ENCODE measurements at regions not wholly inside any gene's neighbourhood (a gene's known extent, or its start where the extent isn't known, plus 50 kb on each side); places are given as distances from the start of the nearest gene placed in this dataset.

DNA sequence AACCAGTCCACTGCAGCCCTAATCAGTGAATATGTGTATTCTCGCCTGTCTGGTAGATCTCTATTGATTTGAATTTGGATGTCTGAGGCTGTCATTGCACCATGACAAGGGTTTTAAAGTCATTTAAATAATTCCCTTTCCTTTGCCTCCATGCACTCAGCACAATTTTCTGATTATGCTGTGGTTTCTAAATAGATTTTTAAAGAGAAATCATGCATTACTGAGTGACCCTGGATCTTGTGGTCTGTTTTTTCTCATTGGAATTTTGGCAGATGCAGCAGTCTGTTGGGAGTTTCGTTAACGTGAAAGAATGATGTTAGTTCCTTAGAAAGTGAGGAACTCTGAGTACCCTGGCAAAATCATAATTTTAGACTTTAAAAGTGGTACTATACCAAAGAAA is 396.0 kb downstream of the LRRC70 start:
- TF ChIP-seq, protein P1, sequence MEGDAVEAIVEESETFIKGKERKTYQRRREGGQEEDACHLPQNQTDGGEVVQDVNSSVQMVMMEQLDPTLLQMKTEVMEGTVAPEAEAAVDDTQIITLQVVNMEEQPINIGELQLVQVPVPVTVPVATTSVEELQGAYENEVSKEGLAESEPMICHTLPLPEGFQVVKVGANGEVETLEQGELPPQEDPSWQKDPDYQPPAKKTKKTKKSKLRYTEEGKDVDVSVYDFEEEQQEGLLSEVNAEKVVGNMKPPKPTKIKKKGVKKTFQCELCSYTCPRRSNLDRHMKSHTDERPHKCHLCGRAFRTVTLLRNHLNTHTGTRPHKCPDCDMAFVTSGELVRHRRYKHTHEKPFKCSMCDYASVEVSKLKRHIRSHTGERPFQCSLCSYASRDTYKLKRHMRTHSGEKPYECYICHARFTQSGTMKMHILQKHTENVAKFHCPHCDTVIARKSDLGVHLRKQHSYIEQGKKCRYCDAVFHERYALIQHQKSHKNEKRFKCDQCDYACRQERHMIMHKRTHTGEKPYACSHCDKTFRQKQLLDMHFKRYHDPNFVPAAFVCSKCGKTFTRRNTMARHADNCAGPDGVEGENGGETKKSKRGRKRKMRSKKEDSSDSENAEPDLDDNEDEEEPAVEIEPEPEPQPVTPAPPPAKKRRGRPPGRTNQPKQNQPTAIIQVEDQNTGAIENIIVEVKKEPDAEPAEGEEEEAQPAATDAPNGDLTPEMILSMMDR (IDR thresholded peaks at IDR 0.05; ENCODE audit: low read depth, low read length): no peak
- H3K4me3 ChIP-seq (ENCODE audit: low read depth, low read length): no peak overlapping the region

DNA sequence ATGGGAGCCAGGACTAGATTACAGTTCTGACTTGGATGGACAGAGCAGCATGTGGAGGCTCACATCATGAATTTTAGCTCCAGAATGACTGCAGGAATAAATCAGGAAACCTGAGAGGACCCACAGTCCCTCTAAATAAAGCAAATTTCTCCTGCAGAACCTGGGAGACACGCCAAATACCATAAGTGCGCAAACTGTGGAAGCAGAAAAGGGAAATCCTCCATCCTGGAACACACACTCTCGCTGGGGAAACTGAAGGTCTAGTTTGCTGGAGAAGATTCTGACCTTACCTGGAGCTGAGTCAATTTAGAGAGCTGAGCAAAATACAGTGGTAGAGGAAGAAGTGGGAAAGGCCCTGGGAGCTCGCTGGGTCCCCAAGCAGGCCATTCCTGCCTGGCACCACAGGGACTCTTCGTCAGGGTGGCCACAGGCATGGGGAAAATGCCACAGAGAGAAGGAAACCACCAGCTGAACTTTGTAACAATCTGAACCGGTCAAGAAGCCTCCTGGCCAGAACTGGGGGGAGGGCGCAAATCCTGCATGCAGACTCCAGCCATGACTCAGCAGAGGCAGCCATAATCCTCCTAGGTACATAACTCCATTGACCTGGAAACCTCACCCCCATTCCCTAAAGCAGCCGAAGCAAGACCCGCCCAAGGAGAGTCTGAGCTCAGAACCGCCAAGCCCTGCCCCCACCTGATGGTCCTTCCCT is 390.9 kb downstream of the LRRC70 start:
- H3K4me3 ChIP-seq (ENCODE audit: low read depth, low read length): no peak overlapping the region
- TF ChIP-seq, protein P1 (IDR thresholded peaks at IDR 0.05; ENCODE audit: low read depth, low read length): no peak

DNA sequence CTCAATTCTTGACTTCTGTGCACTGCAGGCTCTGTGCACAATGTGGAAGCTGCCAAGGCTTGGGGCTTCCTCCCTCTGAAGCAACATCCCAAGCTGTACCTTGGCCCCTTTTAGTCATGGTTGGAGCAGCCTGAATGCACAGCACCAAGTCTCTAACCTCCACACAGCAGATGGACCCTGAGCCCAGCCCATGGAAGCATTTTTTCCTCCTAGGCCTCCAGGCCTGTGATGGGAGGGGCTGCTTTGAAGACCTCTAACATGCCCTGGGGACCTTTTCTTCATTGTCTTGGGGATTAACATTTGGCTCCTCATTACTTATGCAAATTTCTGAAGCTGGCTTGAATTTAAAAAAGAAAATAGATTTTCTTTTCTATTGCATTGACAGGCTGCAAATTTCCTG is 385.8 kb downstream of the LRRC70 start:
- TF ChIP-seq, protein P1 (IDR thresholded peaks at IDR 0.05; ENCODE audit: low read depth, low read length): no peak
- H3K4me3 ChIP-seq (ENCODE audit: low read depth, low read length): no peak overlapping the region

DNA sequence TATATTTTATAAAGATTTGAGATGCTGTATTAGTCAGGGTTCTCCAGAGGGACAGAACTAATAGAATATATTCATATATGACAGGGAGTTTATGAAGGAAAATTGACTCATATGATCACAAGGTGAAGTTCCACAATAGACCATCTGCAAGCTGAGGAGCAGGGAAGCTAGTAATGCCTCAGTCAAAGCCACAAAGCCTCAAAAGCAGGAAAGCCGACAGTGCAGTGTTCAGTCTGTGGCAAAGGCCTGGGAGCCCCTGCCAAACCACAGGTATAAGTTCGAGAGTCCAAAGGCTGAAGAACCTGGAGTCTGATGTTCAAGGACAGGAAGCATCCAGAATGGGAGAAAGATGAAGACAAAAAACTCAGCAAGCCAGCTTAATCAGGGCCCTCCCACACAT is 382.2 kb downstream of the LRRC70 start:
- TF ChIP-seq, protein P1 (IDR thresholded peaks at IDR 0.05; ENCODE audit: low read depth, low read length): no peak
- H3K4me3 ChIP-seq (ENCODE audit: low read depth, low read length): no peak overlapping the region

DNA sequence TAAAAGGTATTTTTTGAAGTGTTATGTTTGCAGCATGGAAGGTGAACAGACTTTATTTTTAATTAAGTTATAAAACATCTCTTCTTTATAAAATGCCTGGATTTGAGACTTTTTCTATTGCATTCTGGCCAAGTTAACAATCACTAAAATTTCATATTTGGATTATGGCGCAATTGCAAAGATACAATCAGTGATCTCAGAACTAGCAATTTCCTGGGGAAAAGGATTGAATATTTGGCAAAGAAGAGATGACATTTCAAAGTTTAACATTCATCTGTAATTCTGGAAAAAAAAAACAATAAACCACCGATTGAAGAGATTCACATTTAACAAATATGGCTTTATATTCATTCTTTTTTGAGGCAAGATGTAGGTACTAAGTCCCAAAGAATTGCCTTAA is 378.0 kb downstream of the LRRC70 start:
- TF ChIP-seq, protein P1 (IDR thresholded peaks at IDR 0.05; ENCODE audit: low read depth, low read length): no peak

DNA sequence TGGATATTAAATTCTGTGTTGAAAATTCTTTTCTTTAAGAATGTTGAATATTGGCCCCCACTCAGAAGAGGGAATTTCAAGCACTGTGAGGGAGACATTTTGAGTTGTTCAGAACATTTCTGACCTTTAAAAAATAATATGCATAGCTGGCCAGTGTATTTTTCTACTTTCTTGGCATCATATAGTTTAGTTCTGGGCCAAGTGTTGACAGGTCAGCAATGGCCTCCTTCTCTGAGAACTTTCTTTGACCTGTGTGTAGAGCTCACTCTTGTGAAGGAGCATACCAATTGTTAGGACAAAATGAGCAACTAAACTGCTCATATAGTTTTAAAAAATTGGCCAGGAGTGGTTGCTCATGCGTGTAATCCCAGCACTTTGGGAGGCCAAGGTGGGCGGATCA is 376.0 kb downstream of the LRRC70 start:
- TF ChIP-seq, protein P1 (IDR thresholded peaks at IDR 0.05; ENCODE audit: low read depth, low read length): no peak
- H3K4me3 ChIP-seq (ENCODE audit: low read depth, low read length): no peak overlapping the region

More for the DNA sequence above, 378.0 kb downstream of the LRRC70 start:
- H3K4me3 ChIP-seq (ENCODE audit: low read depth, low read length): no peak overlapping the region

DNA sequence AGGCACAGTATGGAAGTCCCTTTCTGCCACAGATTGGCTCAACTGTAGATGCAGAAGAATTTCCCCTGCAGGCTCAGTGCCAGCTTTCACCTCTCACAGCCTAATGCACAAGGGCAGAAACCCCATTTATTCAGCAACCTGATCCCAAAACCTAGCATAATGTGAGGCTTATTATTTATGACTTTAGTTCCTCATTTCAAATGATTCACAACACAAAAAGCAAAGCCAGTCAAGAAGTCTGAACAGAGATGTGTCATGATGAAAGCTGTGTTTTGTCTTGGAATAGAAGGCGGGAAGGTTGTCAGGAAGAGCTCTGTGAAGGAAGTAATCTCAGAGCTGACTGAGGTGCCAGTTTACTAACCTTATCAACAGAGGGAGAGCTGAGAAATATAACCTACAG is 369.7 kb downstream of the LRRC70 start:
- TF ChIP-seq, protein P1 (IDR thresholded peaks at IDR 0.05; ENCODE audit: low read depth, low read length): no peak
- no peak overlapping the region for H3K4me3 ChIP-seq (ENCODE audit: low read depth, low read length)
